ENCODE measurements at regions not wholly inside any gene's neighbourhood (a gene's known extent, or its start where the extent isn't known, plus 50 kb on each side); places are given as distances from the start of the nearest gene placed in this dataset.
"Not testable (repeated sequence)": the region's sequence is repeated elsewhere in the genome, so short reads cannot be mapped to it uniquely, and the experiment has no call there.

DNA sequence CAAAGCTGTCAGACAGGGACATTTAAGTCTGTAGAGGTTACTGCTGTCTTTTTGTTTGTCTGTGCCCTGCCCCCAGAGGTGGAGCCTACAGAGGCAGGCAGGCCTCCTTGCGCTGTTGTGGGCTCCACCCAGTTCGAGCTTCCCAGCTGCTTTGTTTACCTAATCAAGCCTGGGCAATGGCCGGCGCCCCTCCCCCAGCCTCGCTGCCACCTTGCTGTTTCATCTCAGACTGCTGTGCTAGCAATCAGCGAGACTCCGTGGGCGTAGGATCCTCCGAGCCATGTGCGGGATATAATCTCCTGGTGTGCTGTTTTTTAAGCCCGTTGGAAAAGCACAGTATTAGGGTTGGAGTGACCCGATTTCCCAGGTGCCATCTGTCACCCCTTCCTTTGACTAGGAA lies 454.2 kb upstream of the CCDC196 start:
- not testable (repeated sequence) for DNase-seq

DNA sequence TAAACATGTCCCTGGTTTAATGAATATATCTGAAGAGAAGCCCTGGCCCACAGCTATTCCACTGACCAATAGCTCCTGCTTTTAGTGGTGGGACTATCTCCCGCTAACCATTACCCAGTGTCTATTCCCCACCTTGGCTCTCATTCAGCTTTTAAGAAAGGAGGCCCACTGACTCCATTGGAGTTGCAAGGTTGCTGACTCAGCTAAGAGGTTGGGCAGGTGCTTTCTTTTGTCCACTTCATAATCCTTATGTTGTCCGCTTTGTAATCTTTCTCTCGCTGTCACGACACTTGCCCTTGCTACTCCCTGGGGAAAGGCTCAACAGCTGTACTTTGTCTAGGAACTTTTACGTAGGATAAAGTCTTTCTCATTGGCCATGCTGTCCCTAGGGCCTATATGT lies 453.4 kb upstream of the CCDC196 start:
- no peak for DNase-seq

DNA sequence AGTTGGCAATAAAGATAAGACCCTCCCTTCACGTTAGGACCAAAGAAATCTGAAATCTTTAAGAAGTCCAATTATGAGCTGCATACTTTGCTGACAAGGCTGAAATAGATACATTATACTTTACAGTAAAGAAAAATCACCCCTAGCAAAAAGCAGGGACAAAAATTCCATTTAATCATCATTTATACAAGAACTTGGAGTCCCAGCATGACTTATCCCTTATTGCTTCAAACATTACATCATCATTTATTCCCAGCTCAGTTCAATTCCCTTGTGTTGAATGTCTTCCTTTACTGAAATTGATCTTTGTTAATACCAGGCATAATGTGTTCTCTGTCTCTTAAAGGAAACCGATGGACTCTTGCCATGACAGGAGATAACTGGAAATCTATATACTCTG lies 449.6 kb upstream of the CCDC196 start:
- DNase-seq = no peak

DNA sequence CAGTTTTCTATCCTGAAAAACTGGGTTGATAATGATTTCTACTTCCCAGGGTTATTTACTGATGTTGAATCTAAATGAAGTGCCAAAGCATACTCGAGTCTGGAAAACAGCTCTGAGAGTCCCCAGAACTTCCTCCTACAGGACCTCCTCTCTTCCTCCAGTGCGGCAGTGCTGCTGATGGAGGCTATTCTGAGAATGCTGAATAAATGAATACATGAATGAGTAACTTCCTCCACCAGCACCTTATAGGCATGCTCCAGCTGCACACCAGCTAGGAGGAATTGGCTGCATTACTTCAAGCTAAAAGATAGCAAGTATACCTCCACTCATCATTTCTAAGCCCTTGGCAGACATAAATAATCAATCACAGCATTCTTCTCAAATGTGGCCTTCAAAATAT lies 448.8 kb upstream of the CCDC196 start:
- DNase-seq = no peak

DNA sequence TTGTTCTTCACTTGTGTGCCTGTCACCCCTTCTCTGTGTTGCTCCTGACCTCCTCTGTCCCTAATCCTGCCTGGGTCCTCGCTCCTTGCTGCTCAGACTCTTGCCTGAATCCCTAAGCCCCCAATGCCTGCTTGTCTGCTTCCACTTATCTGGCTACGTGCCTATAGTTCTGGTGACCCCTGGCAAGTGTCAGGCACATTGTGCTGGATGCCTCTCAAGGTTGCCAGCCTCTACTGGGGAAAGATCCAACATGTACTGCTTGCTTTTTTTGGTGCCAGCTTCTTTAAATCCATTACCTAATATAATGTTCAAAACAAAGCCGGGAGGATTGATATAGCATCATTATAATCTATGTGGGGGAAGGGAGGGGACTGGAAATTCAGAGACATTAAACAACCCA lies 448.0 kb upstream of the CCDC196 start:
- DNase-seq = no peak

DNA sequence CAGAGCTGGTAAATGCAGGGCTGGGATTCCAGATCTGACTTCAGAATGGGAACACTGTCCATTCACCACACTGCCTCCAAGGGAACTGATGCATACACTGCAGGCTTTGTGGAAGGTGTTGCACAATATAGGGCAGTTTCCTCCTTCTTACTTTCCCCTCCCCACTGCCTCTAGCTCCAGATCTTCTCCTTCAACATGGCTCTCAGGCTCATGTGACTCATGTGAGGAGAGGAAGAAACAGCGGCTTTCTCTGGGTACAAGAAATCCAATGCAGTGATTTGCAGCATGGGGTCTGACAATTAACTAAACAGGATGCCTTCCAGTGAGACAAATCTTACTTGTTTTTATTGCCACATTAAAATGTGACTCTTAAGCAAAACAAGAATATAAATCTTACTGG lies 447.6 kb upstream of the CCDC196 start:
- no peak for DNase-seq

DNA sequence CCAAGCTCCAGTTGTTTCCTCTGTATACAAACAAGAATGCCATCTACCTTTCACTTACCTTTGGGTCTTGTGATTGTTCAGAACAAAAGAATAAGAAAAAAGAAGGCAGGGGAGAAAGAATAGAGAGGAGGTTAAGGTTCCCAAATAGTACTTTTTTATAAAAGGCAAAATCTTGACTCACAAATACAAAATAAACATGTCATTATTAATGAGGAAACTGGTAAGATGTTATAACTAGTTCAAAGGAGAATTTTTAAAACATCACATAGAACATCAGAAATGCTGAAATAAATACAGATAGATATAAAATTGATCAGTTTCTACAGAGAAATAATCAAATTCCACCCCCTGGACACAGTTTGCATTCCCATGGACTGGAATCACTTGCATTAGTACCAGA lies 446.7 kb upstream of the CCDC196 start:
- no peak for DNase-seq

DNA sequence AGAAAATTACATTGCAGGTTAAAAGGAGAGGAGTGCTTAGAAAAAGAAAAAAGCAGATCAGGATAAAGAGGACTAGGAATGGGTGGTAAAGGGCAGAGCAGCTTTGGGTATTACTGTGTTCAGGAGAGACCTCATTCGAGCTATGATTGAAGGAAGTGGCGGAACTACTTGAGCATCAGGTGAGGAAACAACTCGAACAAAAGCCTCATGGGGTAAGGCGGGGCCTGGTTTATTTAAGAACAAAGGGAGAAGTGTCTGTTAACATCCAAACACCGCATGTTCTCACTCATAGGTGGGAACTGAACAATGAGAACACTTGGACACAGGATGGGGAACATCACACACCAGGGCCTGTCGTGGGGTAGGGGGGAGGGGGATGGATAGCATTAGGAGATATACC lies 444.6 kb upstream of the CCDC196 start:
- DNase-seq = no peak

DNA sequence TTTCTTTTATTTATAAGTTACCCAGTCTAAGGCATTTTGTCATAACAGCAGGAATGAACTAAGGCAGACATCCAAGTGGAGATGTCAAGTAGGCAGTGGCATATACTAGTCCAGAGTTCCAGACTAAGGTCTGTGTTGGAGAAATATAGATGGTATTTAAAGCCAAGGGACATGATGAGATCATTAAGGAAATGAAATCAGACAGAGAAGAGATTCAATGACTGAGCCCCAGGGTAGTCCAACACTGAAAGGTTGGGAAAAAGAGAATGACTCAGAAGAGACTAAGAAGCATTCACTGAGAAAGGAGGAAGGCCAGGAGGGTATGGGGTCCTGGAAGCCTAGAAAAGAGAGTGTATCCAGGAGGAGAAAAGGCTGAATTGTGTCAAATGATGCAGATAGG lies 442.2 kb upstream of the CCDC196 start:
- no peak for DNase-seq

DNA sequence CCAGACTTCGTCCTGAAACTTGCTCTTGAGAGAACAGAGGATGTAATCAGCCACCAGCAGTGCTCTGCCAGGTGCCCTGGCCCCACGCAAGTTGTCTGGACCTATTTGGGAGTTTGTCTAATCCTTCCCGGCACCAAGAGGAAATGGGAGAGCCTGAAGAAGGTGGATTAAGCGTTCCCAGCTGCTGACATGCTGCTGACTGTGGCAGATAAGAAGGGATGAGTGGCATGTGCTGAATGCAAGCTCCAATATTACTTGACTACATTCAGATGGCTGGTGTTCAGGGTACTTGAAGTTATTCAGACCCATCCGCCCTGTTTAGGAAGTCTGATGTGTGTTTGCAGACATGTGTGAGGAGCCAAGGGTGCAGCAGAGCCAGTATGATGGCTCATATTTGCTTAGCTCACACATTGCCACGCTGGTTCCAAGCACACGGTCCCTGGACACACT lies 440.6 kb upstream of the CCDC196 start:
- DNase-seq = no peak

DNA sequence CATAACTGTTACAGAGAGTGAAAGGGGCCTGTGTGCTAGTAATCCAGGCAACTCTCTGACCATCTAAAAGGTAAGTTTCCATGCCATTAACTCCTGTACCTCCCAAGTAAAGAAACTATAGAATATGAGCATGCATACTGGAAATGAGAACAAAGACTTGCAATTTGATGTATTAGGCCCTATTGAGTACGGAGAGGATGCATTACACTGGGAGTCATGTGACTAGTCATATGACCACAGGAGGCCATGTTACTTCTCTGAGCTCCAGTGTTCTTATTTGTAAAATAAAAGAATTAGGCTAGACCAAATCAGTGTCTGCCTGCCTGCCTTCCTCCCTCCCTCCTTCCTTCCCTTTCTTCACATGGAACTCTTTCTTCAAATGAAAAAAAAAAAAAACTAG lies 440.1 kb upstream of the CCDC196 start:
- DNase-seq = no peak

DNA sequence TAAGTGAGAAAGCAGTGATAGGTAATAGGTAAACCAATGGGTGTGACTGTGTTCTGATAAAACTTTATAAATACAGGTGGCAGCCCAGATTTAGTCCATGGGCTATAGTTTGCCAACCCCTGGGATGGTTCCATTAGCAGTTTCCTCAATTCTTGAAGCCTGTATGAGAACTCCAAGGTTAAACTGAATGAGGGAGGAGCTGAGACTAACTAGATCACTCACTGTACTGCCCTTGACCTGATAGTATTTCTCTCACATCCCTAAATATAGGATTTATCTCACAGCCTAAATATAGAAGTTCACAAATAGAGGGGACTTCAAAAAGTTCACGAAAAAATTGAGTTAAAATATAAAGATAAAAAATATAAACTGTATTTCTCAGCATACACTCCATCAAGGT lies 439.6 kb upstream of the CCDC196 start:
- DNase-seq = no peak

DNA sequence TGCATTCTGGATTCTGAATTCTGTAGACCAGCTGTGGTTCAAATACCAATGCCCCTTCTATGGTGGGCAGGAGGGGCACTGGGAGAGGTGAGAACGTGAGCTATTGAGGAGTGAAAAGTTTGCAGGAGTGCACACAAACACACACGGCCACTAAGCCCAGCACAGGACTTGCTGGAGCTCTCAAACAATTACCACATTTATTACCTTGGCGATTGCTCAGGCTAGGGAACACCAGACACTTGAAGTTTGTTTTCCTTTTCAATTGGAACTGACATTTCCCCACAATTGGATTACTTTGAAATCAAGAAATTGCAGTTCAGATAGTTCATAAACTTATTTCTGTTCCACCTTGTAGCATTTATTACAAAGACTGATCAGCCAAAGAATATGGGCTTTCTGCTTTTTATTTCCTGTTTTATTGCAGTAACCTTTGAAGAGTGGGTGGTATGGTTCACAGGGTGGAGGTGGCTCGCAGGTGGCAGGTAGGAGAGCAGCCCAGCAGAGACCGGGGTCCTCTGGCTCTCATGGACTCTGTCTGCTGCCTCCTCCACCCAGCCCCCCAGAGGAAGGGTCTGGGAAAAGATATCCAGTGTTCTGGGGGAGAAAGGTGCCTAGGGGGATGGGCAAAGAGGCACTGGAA lies 429.8 kb upstream of the CCDC196 start:
- no peak for DNase-seq

DNA sequence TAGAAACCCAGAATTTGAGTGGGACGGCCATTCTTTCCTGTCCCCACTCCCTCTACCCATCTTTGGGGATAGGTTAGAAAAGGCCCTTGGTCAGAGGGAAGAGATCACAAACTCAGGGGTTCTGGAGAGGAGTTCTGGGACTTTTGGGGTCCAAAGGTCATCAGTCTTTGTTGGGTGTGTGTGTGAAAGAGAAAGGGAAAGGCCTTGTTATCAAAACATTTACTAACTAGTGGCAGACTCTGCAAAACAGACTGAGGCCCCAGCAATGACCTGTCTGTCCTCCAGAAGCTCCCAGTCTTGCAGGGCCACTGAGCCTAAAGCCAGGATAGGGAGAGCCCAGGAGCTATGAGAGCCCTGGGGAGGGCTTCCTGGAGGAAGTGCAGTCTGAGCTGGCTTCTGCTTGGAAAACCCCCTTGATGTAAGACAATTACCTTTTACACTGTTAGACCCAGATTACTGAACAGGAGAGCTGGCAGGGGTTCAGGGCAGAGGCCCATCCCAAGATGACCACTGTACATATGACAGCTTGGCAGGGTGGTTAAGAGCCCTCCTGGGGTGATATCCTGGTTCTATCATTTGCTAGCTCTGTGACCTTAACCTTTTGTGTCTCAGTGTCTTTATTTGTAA lies 429.1 kb upstream of the CCDC196 start:
- DNase-seq = no peak

DNA sequence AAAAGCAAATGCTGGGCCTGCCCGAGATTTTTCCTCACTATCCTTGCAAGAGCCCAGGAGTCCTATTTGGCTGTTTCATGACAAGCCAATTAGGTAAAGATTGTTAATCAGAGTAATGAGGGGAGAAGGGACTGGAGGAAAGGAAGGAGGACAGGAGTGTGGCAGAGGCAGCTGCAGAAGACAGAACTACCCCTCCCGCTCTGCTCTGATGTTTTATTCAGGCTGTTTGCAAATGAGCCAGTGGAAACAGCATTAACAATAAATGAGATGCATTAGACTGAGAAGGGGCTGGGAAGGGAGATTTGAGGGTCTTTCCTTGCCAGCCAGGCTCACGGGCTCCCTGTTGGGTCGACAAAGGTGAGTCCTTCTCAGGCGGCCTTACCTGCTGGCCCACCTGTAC lies 421.0 kb upstream of the CCDC196 start:
- no peak for DNase-seq

DNA sequence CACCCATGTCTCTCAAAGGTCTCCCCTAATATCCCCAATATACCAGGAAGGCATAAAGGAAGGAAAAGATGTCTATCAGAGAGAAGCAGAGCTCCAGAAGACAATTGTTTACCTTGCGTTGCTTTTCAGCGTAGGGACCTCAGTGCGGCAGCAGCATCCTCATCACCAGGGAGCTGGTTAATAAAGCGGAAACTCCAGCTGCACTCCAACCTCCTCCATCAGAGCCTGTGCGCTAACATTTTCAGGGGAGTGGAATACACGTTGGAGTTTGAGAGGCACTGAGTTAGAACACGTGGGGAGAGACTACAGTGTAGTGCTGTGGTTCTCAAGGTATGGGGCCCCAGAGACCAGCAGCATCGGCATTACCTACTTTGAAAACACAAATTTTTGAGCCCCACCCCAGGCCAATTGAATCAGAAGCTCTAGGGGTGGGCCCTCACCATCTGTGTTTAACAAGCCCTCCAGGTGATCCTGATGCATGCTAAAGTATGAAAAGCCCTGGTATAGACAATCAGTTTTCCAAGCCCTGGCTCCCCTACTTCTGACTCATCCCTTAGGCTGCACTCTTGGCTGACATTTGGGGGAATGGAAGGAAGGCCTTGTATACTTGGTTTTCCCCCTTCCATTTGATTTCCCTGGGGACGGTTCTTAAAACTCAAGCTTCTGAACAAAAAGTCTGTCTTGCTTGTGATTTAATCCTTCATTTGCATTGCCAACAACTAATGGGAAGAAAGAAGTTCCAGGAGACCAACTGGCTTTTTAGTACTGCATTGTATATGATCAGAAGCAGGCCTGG lies 419.0 kb upstream of the CCDC196 start:
- no peak for DNase-seq

DNA sequence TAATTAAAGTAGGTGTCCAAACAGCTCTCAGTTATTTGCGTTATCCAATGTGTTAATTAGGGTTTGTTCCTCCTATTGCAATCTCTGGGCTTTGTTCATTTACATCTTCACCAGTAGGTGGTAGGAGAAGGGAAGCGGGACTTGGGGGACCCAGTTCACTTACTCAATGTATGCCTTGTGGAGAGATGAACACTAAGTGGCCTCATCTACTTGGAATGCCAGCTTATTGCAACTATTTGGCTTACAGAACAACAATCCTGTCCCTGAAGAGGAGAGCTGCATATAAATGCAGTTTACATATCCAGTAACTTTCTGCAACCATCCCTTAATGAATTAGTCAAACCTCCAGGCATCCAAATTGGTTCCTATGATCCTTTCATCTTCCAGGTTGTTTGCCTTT lies 417.1 kb upstream of the CCDC196 start:
- no peak for DNase-seq

DNA sequence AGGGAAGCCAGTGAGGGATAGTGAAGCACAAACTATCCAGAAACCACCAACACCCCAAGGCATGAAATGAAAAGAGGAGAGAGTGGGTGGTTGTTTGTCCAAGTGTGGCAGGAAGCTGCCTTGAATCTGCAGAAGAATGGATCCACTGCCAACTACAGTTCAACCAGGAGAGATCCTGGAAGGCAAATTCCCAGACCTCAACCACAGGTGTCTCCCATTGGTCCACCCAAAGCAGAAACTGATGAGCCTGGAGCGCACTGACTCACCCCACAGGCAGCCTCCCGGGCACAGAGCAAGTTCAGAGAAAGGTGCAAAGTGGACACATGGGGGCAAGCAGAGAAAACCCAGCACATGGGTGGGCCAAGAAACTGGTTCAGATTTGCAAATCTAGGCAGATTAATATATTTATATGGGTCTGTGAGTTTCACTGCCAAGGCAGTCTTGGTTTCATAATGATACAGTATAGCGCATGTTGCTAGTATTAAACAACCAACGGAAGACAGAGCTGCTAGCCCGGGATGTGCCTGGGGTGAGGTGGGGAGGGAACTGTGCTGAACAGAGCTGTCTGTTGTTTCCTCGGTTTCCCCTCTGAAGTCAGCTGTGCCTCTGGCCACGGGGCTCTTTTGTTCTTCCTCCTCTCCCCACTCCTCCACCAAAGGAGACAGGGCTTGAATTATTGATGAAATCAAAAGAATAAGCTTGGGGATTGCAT lies 416.2 kb upstream of the CCDC196 start:
- no peak for DNase-seq

DNA sequence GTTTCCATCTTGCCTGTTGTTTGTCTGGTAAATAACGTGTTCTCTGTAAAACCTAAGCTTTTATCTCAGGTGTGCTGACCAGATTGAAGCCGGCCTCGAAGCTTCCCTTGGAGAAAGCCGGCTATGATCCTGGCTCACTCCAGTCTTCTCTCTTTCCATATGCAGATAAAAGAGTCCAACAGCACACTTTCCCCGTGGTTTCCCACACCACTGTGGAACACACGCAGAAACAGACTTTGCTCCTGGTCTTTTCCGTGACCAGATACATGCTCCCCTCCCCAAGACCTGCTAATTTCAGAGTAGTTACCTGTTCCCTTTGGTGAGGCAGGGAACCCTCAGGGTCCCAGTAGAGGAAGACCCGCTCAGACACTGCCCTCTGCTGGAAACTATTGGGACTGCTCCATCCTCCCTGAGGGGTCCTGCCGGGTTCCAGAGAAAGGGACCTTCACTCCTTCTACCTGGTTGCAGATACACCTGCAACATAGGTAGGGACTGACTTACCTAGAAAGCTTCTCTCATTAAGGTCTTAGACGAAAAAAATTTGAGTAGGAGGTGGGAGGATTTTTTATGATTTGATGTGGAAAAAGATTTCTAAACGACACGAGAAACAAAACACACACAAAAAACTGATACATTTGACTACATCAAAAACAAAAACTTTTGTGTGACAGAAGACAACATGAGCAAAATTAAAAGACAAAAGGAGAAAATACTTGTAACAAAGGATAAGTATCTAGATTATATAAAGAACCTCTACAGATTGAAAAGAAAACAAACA lies 415.4 kb upstream of the CCDC196 start:
- peak; percentile 78 for DNase-seq

DNA sequence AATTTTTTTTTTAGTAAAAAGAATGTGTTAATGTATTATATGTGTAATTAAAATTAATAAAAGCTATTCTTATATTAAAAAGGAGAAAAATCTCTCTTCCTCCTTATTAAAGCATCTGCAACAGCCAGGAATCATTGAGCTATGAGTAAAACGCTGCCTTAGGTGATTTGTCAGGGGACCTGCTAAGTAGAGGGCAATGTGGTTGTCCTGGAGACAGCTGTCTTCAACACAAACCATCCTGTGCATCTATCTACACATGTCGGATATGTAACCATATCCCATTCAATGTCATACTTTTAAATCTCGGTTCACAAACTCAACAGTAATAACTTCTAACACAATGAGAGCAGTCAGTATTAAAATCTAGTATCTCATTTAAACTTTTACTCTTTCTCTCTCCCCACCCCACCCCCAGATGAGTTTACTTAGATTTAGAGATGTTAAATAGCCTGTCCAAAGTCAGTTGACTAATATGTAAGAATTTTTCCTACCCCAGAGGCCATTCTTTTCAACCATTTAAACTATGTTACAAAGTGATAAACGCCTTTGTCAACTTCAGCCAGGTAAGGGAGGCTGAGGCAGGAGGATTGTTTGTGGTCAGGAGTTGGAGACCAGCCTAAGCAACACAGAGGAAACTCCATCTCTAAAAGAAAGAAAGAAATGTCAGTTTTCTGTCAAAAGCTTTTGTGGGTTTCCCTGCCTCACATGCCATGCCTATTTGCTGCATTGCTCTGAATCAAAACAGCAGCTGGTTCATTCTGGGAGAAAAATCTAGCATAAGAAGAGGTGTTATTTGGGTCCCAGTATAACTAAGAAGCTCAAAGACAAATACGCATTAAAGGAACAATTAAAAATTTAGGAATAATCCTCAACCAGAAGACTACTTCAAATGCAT lies 413.7 kb upstream of the CCDC196 start:
- DNase-seq = no peak

DNA sequence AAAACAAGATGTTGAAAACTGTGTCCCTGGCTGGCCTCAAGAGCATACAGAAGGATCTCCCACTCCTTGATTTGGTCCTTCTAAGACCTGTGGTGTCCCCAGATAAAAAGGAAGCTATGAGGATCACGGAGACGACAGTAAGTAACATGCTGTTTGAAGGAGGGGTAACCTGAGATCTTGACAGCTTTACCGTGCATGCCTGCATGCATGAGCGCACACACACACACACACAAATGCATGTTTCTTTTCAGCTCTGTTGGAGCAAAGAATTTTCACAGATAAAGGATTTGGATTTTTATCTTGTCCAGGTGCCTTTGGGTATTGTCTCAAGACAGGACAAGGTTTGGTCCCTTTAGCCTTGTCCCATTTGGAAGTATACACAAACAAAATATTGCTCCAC lies 411.6 kb upstream of the CCDC196 start:
- DNase-seq = no peak

DNA sequence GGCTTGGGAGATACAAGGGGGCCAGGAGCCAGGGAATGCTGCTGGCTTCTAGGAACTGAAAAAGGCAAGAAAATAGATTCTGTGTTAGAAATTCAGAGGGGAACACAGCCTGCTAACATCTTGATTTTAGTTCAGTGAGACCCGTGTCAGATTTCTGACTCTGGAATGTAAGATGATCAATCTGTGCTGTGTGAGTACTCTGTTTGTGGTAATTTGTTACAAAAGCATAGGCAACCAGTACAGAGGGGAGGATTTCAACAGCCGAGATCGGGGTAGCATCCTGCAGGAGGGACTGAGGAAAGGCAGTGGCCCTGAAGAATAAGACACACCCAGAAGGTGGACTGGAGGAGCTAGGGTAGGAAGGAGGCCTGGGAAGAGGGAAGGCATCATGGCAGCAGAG lies 410.0 kb upstream of the CCDC196 start:
- no peak for DNase-seq
